HFF-Myc (cell line): ENCODE measurements at regions not wholly inside any gene's neighbourhood (a gene's known extent, or its start where the extent isn't known, plus 50 kb on each side); places are given as distances from the start of the nearest gene placed in this dataset.

Experiments used
- DNase-seq: peaks from one replicate; pipeline ENCODE4 v3.0.0-alpha.2; 2011; ENCODE audit warnings: low read depth; ENCODE audit errors: extremely low read depth
- H3K4me3 ChIP-seq: replicated peaks from 2 replicates; pipeline ENCODE4 v1.5.1; 2011; ENCODE audit warnings: low read depth, mild to moderate bottlenecking, control low read depth, low read length
- TF ChIP-seq, protein P1 (sequence below): IDR thresholded peaks from 2 replicates; pipeline ENCODE4 v1.5.1; 2012; ENCODE audit warnings: mild to moderate bottlenecking, low read depth, low read length, control low read depth; ENCODE audit errors: missing control alignments

DNA sequence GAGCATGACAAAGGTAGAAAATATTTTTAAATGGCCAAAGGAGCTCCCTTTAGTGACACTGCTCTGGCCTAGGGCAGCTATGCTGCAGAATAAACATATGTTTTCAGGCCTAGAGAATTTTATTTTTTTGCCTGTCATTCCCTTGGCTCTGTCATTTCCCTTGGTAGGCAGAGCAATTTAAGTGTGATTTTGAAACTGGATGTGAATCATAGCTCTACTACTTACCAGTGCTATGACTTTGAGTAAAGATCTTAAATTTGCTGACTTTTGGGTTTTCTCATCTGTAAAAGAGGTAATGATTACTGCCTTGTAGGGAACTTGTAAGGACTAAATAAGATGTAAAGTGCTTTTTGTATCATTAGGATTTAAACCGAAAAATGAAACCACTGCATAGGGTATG, 189.0 kb upstream of the ZRANB2 start:
- no peak overlapping the region for H3K4me3 ChIP-seq
- TF ChIP-seq, protein P1, sequence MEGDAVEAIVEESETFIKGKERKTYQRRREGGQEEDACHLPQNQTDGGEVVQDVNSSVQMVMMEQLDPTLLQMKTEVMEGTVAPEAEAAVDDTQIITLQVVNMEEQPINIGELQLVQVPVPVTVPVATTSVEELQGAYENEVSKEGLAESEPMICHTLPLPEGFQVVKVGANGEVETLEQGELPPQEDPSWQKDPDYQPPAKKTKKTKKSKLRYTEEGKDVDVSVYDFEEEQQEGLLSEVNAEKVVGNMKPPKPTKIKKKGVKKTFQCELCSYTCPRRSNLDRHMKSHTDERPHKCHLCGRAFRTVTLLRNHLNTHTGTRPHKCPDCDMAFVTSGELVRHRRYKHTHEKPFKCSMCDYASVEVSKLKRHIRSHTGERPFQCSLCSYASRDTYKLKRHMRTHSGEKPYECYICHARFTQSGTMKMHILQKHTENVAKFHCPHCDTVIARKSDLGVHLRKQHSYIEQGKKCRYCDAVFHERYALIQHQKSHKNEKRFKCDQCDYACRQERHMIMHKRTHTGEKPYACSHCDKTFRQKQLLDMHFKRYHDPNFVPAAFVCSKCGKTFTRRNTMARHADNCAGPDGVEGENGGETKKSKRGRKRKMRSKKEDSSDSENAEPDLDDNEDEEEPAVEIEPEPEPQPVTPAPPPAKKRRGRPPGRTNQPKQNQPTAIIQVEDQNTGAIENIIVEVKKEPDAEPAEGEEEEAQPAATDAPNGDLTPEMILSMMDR: no peak
- DNase-seq: no peak

DNA sequence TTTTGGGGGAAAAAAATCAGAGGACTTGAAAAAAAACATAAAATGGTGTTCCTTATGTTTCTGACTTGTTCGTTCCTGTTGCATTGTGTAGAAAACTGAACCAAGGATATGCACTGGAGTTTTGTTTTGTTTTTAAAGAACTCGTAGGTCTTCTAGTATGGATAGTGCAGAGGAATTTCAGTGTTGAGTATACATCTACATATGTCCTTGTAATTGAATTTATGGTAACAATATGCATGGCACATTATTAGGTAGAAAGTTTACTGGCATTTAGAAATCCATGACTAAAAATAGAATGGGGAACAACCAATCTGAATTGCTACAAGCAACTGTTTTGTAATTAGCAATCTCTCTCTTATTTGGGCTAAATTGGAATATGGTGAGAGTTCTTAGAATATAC, 188.3 kb upstream of the ZRANB2 start:
- TF ChIP-seq, protein P1: no peak
- no peak for DNase-seq
- no peak overlapping the region for H3K4me3 ChIP-seq

DNA sequence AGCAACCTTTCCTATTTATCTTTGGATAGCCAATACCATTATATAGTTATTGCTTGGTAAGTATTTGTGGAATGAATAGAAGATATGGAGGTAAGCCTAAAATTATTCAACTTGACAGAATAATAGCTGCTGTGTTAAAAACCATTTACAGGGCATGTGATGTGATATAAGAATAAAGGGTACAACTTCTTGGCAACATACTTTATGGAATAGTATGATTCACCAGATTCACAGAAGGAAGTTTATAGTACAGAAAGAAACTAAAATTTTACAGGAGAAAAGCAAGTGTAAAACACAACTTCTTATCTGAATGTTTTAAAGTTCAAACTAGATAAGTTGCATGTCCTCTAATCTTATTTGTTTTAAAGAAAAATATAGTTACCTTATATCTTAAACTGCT, 186.4 kb upstream of the ZRANB2 start:
- TF ChIP-seq, protein P1: no peak
- H3K4me3 ChIP-seq: no peak overlapping the region
- no peak for DNase-seq

DNA sequence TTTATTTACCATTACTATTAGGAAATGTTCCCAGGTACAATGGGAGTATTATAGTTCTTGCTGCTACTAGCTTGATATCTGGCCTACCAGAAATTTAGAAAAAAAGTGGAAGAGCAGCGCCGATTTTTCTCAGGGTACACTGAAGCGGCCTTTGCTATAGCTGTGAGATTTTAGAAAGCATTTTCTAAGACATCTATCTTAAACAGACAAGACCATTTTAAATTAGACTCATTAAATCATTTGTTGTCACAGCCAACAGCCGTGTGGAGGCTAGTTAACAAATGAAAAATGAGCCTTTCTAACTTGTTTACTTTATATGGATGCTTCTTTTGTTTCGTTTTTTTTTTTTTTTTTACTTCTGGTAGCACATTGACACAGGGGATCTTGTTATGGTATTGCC, 183.2 kb upstream of the ZRANB2 start:
- no peak for DNase-seq
- TF ChIP-seq, protein P1: no peak
- no peak overlapping the region for H3K4me3 ChIP-seq

DNA sequence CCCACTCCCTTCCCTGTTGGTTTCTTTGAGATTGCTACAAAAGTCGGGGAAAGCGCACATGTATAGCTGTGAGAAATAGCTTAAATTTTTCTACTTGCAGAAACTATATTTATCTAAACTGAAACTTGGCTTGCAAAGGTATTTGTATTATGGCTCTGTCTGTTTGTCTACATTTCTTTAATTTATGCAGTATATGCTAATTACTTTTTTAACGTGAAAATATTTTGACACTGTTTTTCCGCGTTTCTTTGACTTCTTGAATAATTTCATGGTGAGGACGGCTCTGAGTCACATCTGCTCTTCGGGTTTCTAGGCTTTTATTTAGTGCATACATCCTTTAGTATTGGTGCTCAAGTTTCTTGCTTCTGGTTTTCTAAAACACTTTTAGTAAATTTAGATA, 182.1 kb upstream of the ZRANB2 start:
- TF ChIP-seq, protein P1: no peak
- no peak for DNase-seq
- no peak overlapping the region for H3K4me3 ChIP-seq

DNA sequence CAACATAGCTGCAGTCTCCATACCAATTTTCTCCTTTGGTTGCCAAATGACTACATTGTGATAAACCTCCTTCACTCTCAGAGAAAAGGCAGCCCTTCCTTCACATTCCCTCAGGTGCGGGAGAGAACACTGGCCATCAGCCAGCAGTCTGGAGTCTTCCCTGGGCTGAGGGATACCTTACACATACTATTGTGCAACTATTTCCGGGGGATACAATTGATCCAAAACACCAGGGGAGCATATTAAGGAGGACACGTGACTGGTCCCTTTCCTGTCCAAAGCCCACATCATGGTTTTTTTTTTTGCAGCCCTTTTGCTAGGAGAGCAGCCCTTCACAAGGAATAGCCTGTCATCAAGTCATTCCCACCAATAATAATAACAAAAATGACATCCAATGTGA, 172.1 kb upstream of the ZRANB2 start:
- no peak overlapping the region for H3K4me3 ChIP-seq
- TF ChIP-seq, protein P1: no peak
- DNase-seq: no peak

DNA sequence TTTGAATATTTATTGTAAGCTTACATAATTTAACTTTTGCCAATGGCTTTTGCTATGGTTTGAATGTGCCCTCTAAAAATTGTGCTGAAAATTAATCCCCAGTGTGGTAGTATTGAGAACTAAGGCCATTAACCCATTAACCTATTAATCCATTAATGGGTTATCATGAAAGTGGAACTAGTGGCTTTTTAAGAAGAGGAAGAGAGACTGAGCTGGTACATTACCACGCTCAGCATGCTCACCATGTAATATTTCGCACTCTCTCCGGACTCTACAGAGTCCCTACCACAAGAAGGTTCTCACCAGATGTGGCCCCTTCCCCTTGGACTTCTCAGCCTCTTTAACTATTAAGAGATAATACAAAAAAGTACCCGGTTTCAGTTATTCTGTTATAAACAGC, 164.4 kb upstream of the ZRANB2 start:
- TF ChIP-seq, protein P1: no peak
- H3K4me3 ChIP-seq: no peak overlapping the region
- no peak for DNase-seq
